Calu3 (cell line): ENCODE measurements at regions not wholly inside any gene's neighbourhood (a gene's known extent, or its start where the extent isn't known, plus 50 kb on each side); places are given as distances from the start of the nearest gene placed in this dataset.

ENCODE experiments used
- BruUV-seq: library from RNA; stranded (reverse); fragments of 400-500 nt; replicated peaks from 2 replicates; lab custom pipeline; 2021; lab: Mats Ljungman, UMichigan
- CTCF ChIA-PET: fragments of 300-600 bp; sonication (Branson Sonifier 250); formaldehyde crosslinking; loops from one replicate; lab custom pipeline; 2022; ENCODE audit warnings: antibody characterized with exemption; lab: Charles Lee
- DNase-seq: peaks from one replicate; pipeline ENCODE4 v3.0.0; 2022
- H3K27ac Mint-ChIP-seq: one replicate; pipeline ENCODE4 v1.8.0; 2022; ENCODE audit warnings: mixed read lengths; ENCODE audit not compliant: unreplicated experiment
- H3K27me3 Mint-ChIP-seq: one replicate; pipeline ENCODE4 v1.8.0; 2022; ENCODE audit warnings: mixed read lengths; ENCODE audit not compliant: unreplicated experiment
- H3K36me3 Mint-ChIP-seq: one replicate; pipeline ENCODE4 v1.8.0; 2022; ENCODE audit warnings: mild to moderate bottlenecking, moderate library complexity, mixed read lengths; ENCODE audit not compliant: insufficient read depth, unreplicated experiment
- H3K4me1 Mint-ChIP-seq: one replicate; pipeline ENCODE4 v1.8.0; 2022; ENCODE audit warnings: mild to moderate bottlenecking, low read depth, mixed read lengths; ENCODE audit not compliant: unreplicated experiment
- H3K4me3 Mint-ChIP-seq: one replicate; pipeline ENCODE4 v1.8.0; 2022; ENCODE audit warnings: mild to moderate bottlenecking, low read depth, moderate library complexity, mixed read lengths; ENCODE audit not compliant: unreplicated experiment
- H3K9me3 Mint-ChIP-seq: one replicate; pipeline ENCODE4 v1.8.0; 2022; ENCODE audit warnings: low read depth, mixed read lengths; ENCODE audit not compliant: unreplicated experiment
- CTCF ChIP-seq: fragments of 200-600 bp; IDR thresholded peaks from one replicate; pipeline ENCODE4 v1.8.0; 2022; ENCODE audit warnings: antibody characterized with exemption; ENCODE audit not compliant: unreplicated experiment
- intact Hi-C: fragments of 100-400 bp; cut with micrococcal nuclease; formaldehyde crosslinking; loops from one replicate; pipeline ENCODE4 v1.10.0; 2022; ENCODE audit not compliant: unreplicated experiment

DNA sequence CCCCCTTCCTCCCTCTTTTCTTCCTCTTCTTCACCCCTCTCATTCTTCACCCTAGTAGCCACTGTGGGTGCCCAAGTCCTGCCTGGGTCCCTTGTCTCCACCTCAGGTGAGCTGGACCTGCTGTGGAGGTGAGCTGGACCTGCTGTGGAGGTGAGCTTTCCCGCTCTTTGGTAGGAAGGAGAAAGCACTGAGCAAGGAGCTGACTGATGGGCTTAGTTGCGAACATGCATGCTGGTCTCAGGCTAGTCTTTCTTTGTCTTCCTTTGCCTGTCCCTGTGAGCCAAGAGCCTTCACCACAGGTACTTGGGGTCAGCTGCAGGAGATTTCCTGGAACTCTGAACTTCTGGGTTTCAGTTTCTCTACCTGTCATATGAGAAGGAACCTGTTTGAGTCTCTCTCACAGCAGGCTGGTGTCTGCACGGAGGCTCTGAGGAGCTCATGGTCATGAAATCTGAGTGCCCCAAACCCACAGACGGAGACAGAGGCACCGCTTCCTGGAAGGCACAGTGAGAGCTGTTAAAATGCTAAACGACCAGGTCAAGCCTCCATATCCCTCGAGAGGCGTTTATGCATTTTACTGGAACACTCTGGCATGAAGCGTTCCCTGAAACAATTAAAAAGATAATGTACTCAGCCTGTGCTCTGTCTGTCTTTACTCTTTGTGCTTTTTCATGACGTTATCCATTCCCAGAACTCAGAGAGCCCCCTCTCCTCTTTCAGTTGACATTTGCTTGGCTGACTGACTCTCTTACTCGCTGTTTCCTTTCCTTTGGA is 69.5 kb downstream of the RHOU start:
- peaks cover 15% of the 10 kb centered on the region for H3K4me1 Mint-ChIP-seq
- BruUV-seq, result no TSS peak
- intact Hi-C loops, result no loop called here
- H3K9me3 Mint-ChIP-seq, result no peaks in the 10 kb centered on the region
- H3K36me3 Mint-ChIP-seq, result no peaks in the 10 kb centered on the region
- H3K27ac Mint-ChIP-seq, result no peak overlapping the region
- TF ChIP-seq CTCF, result no peak
- DNase-seq, result no peak
- H3K4me3 Mint-ChIP-seq, result no peak overlapping the region
- no peaks in the 10 kb centered on the region for H3K27me3 Mint-ChIP-seq
- CTCF ChIA-PET, result interaction anchor here (0.5 to 1.0 kb wide), 2 partner anchors 10 to 33 kb away, joined by 3 to 4 read pairs; no protein-coding TSS in a partner anchor

DNA sequence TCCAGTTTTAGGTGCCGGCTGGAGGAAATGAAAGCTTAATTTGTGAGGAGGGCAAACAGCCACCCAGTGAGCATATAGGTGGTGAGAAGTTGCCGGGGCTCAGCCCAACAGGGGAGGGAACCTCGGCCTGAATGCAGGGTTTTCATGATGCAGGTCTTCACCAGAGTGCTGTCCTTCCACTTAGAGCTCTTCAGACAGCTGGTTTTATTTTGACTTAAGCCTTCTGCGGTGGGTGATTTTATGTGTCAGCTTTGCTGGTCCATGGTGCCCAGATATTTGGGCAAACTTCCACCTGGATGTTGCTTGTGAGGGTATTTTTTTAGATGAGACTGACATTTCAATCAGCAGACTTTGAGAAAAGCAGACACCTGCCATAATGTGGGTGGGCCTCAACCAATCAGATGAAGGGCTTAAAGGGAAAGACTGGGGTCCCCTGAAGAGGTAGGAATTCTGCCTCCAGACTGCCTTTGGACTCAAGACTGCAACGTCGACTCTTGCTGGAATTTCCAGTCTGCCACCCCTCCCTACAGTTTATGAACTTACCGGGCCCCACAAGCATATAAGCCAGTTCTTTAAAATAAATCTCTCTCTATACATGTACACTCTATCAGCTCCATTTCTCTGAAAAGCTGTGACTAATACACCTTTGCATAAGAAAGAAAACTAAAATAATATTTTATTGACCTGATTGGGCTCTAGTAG is 72.8 kb downstream of the RHOU start:
- H3K27ac Mint-ChIP-seq, result no peak overlapping the region
- CTCF ChIA-PET, result no interaction called here
- H3K4me3 Mint-ChIP-seq, result no peak overlapping the region
- H3K9me3 Mint-ChIP-seq, result no peaks in the 10 kb centered on the region
- peaks cover 23% of the 10 kb centered on the region for H3K4me1 Mint-ChIP-seq
- no peak for DNase-seq
- no peaks in the 10 kb centered on the region for H3K36me3 Mint-ChIP-seq
- intact Hi-C loops, result no loop called here
- no TSS peak for BruUV-seq
- no peaks in the 10 kb centered on the region for H3K27me3 Mint-ChIP-seq
- TF ChIP-seq CTCF, result no peak

GRCh38 chr1:228809621-228810394 is 74.5 kb downstream of the RHOU start:
- H3K27me3 Mint-ChIP-seq, result no peaks in the 10 kb centered on the region
- no peaks in the 10 kb centered on the region for H3K36me3 Mint-ChIP-seq
- TF ChIP-seq CTCF, result no peak
- CTCF ChIA-PET, result interaction anchor here (0.6 to 1.1 kb wide), 3 partner anchors 25 to 444 kb away, joined by 3 to 4 read pairs (median 3); no protein-coding TSS in a partner anchor
- H3K27ac Mint-ChIP-seq, result peak overlapping the region; percentile 68
- BruUV-seq, result no TSS peak
- intact Hi-C loops, result no loop called here
- H3K4me1 Mint-ChIP-seq, result peaks cover 23% of the 10 kb centered on the region
- peak overlapping the region; percentile 7 for H3K4me3 Mint-ChIP-seq
- H3K9me3 Mint-ChIP-seq, result no peaks in the 10 kb centered on the region
- DNase-seq, result peak; percentile 59

GRCh38 chr1:228810395-228810758 is 75.1 kb downstream of the RHOU start:
- peaks cover 23% of the 10 kb centered on the region for H3K4me1 Mint-ChIP-seq
- no peak for TF ChIP-seq CTCF
- H3K27me3 Mint-ChIP-seq, result no peaks in the 10 kb centered on the region
- DNase-seq, result no peak
- peak overlapping the region; percentile 68 for H3K27ac Mint-ChIP-seq
- H3K4me3 Mint-ChIP-seq, result no peak overlapping the region
- BruUV-seq, result no TSS peak
- no peaks in the 10 kb centered on the region for H3K36me3 Mint-ChIP-seq
- no peaks in the 10 kb centered on the region for H3K9me3 Mint-ChIP-seq
- intact Hi-C loops, result no loop called here
- CTCF ChIA-PET, result no interaction called here
